Ammon's horn (tissue), 1 donor: ENCODE measurements at regions not wholly inside any gene's neighbourhood (a gene's known extent, or its start where the extent isn't known, plus 50 kb on each side); places are given as distances from the start of the nearest gene placed in this dataset.

Experiments
- DNase-seq: peaks from one replicate; pipeline ENCODE4 v3.0.0-alpha.2; 2016; ENCODE audit warnings: low spot score

GRCh38 chr10:110375121-110375520 is 70.4 kb upstream of the SMNDC1 start:
- no peak for DNase-seq

GRCh38 chr10:110376021-110376766 is 71.5 kb upstream of the SMNDC1 start:
- no peak for DNase-seq

GRCh38 chr10:110376767-110377160 is 72.0 kb upstream of the SMNDC1 start:
- no peak for DNase-seq

GRCh38 chr10:110378006-110378405 is 73.3 kb upstream of the SMNDC1 start:
- no peak for DNase-seq

GRCh38 chr10:110378533-110379108 is 73.9 kb upstream of the SMNDC1 start:
- DNase-seq, result no peak

GRCh38 chr10:110379831-110380230 is 75.1 kb upstream of the SMNDC1 start:
- no peak for DNase-seq

GRCh38 chr10:110380293-110380692 is 75.6 kb upstream of the SMNDC1 start:
- no peak for DNase-seq

- no peak for DNase-seq
These were observed 78.0 kb upstream of the SMNDC1 start for GRCh38 chr10:110382695-110383094.

GRCh38 chr10:110387617-110387982 is 82.9 kb upstream of the SMNDC1 start:
- no peak for DNase-seq

- no peak for DNase-seq
These were observed 83.4 kb upstream of the SMNDC1 start for GRCh38 chr10:110387983-110388686.

GRCh38 chr10:110388687-110389052 is 84.0 kb upstream of the SMNDC1 start:
- no peak for DNase-seq

GRCh38 chr10:110389255-110389654 is 84.5 kb upstream of the SMNDC1 start:
- DNase-seq, result no peak

- DNase-seq, result no peak
These were observed 86.8 kb upstream of the SMNDC1 start for GRCh38 chr10:110391541-110391940.

- DNase-seq, result no peak
These were observed 87.4 kb upstream of the SMNDC1 start for GRCh38 chr10:110392121-110392520.

GRCh38 chr10:110392868-110393740 is 88.4 kb upstream of the SMNDC1 start:
- peak; percentile 35 for DNase-seq

- DNase-seq, result no peak
These were observed 89.1 kb upstream of the SMNDC1 start for GRCh38 chr10:110393866-110394265.

- no peak for DNase-seq
These were observed 89.6 kb upstream of the SMNDC1 start for GRCh38 chr10:110394296-110394695.

GRCh38 chr10:110394898-110395297 is 90.2 kb upstream of the SMNDC1 start:
- DNase-seq, result no peak

- no peak for DNase-seq
These were observed 90.9 kb upstream of the SMNDC1 start for GRCh38 chr10:110395350-110396283.

GRCh38 chr10:110396284-110396651 is 91.5 kb upstream of the SMNDC1 start:
- DNase-seq, result no peak

GRCh38 chr10:110397856-110398255 is 93.1 kb upstream of the SMNDC1 start:
- no peak for DNase-seq
